Endothelial cell of umbilical vein (primary cell): ENCODE measurements at regions not wholly inside any gene's neighbourhood (a gene's known extent, or its start where the extent isn't known, plus 50 kb on each side); places are given as distances from the start of the nearest gene placed in this dataset.

Source experiments
- BruUV-seq: library from RNA; stranded (reverse); fragments of 400-500 nt; replicated peaks from 2 replicates; lab custom pipeline; 2021; lab: Mats Ljungman, UMichigan
- CTCF ChIA-PET: fragments of 300-600, 350-600 bp; sonication (Branson Sonifier 250); formaldehyde crosslinking; loops from one replicate; lab custom pipeline; 2021; ENCODE audit warnings: antibody characterized with exemption, inconsistent platforms; lab: Charles Lee
- POLR2A ChIA-PET: fragments of 300-600, 350-600 bp; sonication (Branson Sonifier 250); formaldehyde crosslinking; loops from one replicate; lab custom pipeline; 2021; ENCODE audit warnings: antibody characterized with exemption, inconsistent platforms; lab: Charles Lee
- DNase-seq: peaks from one replicate; pipeline ENCODE4 v3.0.0-alpha.2; 2011; ENCODE audit warnings: low read depth, low spot score
- FAIRE-seq: peaks from 2 replicates; lab custom pipeline; 2011; peaks lifted over from hg19 to GRCh38; lab: Jason Lieb, UNC
- H2AFZ ChIP-seq: 2 replicates; pipeline ENCODE4 v1.6.0; 2012; ENCODE audit warnings: low read depth, low read length, control low read depth, inconsistent platforms
- H3K27ac ChIP-seq: 2 replicates; pipeline ENCODE4 v1.5.1; 2011; ENCODE audit warnings: low read depth, mild to moderate bottlenecking, control low read depth, low read length, moderate library complexity; ENCODE audit not compliant: insufficient read depth
- H3K27me3 ChIP-seq, 2 experiments: 2 replicates each; pipeline versions ENCODE4 v1.6.0 to v1.6.1; 2011; ENCODE audit warnings: low read length in 2 of 2, mixed read lengths in 1 of 2; ENCODE audit not compliant: control insufficient read depth in 2 of 2, insufficient read depth in 2 of 2
- H3K36me3 ChIP-seq, 2 experiments: 2 replicates in 1 of 2; 3 replicates in 1 of 2; pipeline ENCODE4 v1.5.1; 2011; ENCODE audit warnings: low read length in 2 of 2, mild to moderate bottlenecking in 1 of 2, moderate library complexity in 1 of 2; ENCODE audit not compliant: control insufficient read depth in 2 of 2, insufficient read depth in 2 of 2; ENCODE audit errors: extremely low read depth in 1 of 2
- H3K4me1 ChIP-seq: 3 replicates; pipeline ENCODE4 v1.5.1; 2011; ENCODE audit warnings: mild to moderate bottlenecking, low read length; ENCODE audit not compliant: control insufficient read depth, insufficient read depth; ENCODE audit errors: extremely low read depth
- H3K4me2 ChIP-seq: 2 replicates; pipeline ENCODE4 v1.6.1; 2011; ENCODE audit warnings: low read length, control low read depth, mixed read lengths; ENCODE audit not compliant: insufficient read depth
- H3K4me3 ChIP-seq, 3 experiments: fragments of 200-600 bp in 1 of 3; sonication (generic), shearing (Covaris generic) in 1 of 3; replicated peaks in 1 of 3; 2 replicates each; pipeline ENCODE4 v1.5.1; 2011 to 2016; ENCODE audit warnings: control low read depth in 3 of 3, low read length in 3 of 3, mild to moderate bottlenecking in 2 of 3, inconsistent platforms in 1 of 3, low read depth in 1 of 3, moderate library complexity in 1 of 3; ENCODE audit not compliant: insufficient read depth in 1 of 3
- H3K79me2 ChIP-seq: 2 replicates; pipeline ENCODE4 v1.6.0; 2012; ENCODE audit warnings: low read length, inconsistent platforms; ENCODE audit not compliant: control insufficient read depth, insufficient read depth
- H3K9ac ChIP-seq: replicated peaks from 2 replicates; pipeline ENCODE3; 2011; ENCODE audit warnings: low read length, control low read depth; ENCODE audit not compliant: insufficient read depth; ENCODE audit errors: extremely low read depth
- H3K9me1 ChIP-seq: replicated peaks from 3 replicates; pipeline ENCODE4 v1.6.0; 2011; ENCODE audit warnings: mild to moderate bottlenecking, low read length; ENCODE audit not compliant: control insufficient read depth, insufficient read depth; ENCODE audit errors: extremely low read depth
- H3K9me3 ChIP-seq: replicated peaks from 2 replicates; pipeline ENCODE4 v1.5.1; 2012; ENCODE audit warnings: low read length, inconsistent platforms; ENCODE audit not compliant: control insufficient read depth, insufficient read depth
- H4K20me1 ChIP-seq: replicated peaks from 2 replicates; pipeline ENCODE3; 2011; ENCODE audit warnings: mild to moderate bottlenecking, low read length; ENCODE audit not compliant: control insufficient read depth, insufficient read depth; ENCODE audit errors: extremely low read depth
- EZH2 ChIP-seq: IDR thresholded peaks from 2 replicates; pipeline ENCODE4 v1.6.1; 2012; ENCODE audit warnings: borderline replicate concordance, low read depth, mild to moderate bottlenecking, moderate library complexity, low read length, inconsistent platforms; ENCODE audit not compliant: severe bottlenecking
- FOS ChIP-seq: IDR thresholded peaks from 2 replicates; pipeline ENCODE4 v1.6.1; 2011; ENCODE audit warnings: mild to moderate bottlenecking, low read length, moderate library complexity, borderline replicate concordance; ENCODE audit not compliant: insufficient read depth
- GATA2 ChIP-seq: IDR thresholded peaks from 2 replicates; pipeline ENCODE4 v1.7.0; 2011; ENCODE audit warnings: low read depth, mild to moderate bottlenecking, moderate library complexity, mixed read lengths, low read length; ENCODE audit not compliant: insufficient read length, insufficient read depth
- JUN ChIP-seq: IDR thresholded peaks from 2 replicates; pipeline ENCODE4 v1.6.1; 2011; ENCODE audit warnings: borderline replicate concordance, low read depth; ENCODE audit not compliant: insufficient read length, insufficient read depth
- MYC ChIP-seq: IDR thresholded peaks from one replicate; pipeline ENCODE4 v1.6.1; 2011; ENCODE audit warnings: mild to moderate bottlenecking, low read depth, low read length
- POLR2A ChIP-seq: IDR thresholded peaks from 2 replicates; pipeline ENCODE4 v1.6.1; 2012; ENCODE audit warnings: low read depth, mild to moderate bottlenecking, control low read depth, low read length
- POLR2AphosphoS5 ChIP-seq: IDR thresholded peaks from 2 replicates; pipeline ENCODE4 v1.6.1; 2012; ENCODE audit warnings: low read depth, mild to moderate bottlenecking, control low read depth, low read length, moderate library complexity; ENCODE audit not compliant: insufficient read depth
- dilution Hi-C: fragments of 300-500 bp; cut with MboI; formaldehyde crosslinking; loops from one replicate; pipeline ENCODE4 v1.15.0; 2019; ENCODE audit warnings: low sequenced_read_pairs; ENCODE audit not compliant: extremely low pct_ligation_motif_present
- intact Hi-C: fragments of 100-400 bp; cut with micrococcal nuclease; formaldehyde crosslinking; loops from one replicate; pipeline ENCODE4 v1.10.0; 2022
- TF ChIP-seq, protein P1 (sequence below): IDR thresholded peaks from 2 replicates; pipeline ENCODE4 v1.6.1; 2011; ENCODE audit not compliant: insufficient read depth, insufficient read length
- TF ChIP-seq, protein P2 (sequence below), 2 donors: IDR thresholded peaks; 1 replicate in 1 of 2; 2 replicates in 1 of 2; pipeline ENCODE4 v1.5.1; 2011; ENCODE audit warnings: low read length in 2 of 2, mild to moderate bottlenecking in 2 of 2, moderate library complexity in 2 of 2, control low read depth in 1 of 2, inconsistent platforms in 1 of 2, low read depth in 1 of 2; ENCODE audit not compliant: insufficient read depth in 1 of 2; ENCODE audit errors: extremely low read depth in 1 of 2

DNA sequence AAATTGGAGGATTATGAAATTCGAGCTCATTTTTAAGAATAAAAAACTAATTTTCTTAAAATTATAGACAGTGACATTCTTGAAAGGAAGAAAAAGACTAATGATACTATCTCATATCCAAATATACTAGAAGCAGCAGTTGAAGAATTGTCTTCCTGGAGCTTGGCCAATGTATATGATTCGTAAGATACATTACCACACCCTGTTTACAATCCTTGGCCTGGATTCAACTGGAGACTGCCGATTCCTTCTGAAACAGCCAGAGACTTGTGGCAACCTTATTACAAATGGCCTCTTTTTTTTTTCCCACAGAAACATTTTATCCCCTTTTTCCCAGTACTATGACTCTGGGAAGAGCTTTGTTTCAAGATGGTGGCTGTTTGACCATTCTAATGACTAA, 571.2 kb upstream of the FAT1 start:
- no peaks in the 10 kb centered on the region for H3K79me2 ChIP-seq
- DNase-seq: no peak
- CTCF ChIA-PET: no interaction called here

More for the DNA sequence above, 571.2 kb upstream of the FAT1 start:
- H3K4me3 ChIP-seq: no peak overlapping the region
- BruUV-seq: no TSS peak
- intact Hi-C loops (no loop called here), dilution Hi-C loops (no loop called here)
- H3K4me2 ChIP-seq: no peak overlapping the region
- no peaks in the 10 kb centered on the region for H3K9me1 ChIP-seq
- no peak overlapping the region for H3K9ac ChIP-seq
- no peak for FAIRE-seq
- peaks cover 1% of the 10 kb centered on the region for H3K9me3 ChIP-seq
- H3K27ac ChIP-seq: no peak overlapping the region
- H3K4me1 ChIP-seq: no peaks in the 10 kb centered on the region
- H4K20me1 ChIP-seq: no peaks in the 10 kb centered on the region
- POLR2A ChIA-PET: no interaction called here
- TF ChIP-seq POLR2A (no peak), EZH2 (no peak), GATA2 (no peak), JUN (no peak), POLR2AphosphoS5 (no peak), MYC (no peak), FOS (no peak)
- TF ChIP-seq, protein P1, sequence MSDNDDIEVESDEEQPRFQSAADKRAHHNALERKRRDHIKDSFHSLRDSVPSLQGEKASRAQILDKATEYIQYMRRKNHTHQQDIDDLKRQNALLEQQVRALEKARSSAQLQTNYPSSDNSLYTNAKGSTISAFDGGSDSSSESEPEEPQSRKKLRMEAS: no peak
- TF ChIP-seq, protein P2, sequence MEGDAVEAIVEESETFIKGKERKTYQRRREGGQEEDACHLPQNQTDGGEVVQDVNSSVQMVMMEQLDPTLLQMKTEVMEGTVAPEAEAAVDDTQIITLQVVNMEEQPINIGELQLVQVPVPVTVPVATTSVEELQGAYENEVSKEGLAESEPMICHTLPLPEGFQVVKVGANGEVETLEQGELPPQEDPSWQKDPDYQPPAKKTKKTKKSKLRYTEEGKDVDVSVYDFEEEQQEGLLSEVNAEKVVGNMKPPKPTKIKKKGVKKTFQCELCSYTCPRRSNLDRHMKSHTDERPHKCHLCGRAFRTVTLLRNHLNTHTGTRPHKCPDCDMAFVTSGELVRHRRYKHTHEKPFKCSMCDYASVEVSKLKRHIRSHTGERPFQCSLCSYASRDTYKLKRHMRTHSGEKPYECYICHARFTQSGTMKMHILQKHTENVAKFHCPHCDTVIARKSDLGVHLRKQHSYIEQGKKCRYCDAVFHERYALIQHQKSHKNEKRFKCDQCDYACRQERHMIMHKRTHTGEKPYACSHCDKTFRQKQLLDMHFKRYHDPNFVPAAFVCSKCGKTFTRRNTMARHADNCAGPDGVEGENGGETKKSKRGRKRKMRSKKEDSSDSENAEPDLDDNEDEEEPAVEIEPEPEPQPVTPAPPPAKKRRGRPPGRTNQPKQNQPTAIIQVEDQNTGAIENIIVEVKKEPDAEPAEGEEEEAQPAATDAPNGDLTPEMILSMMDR (IDR thresholded peaks at IDR 0.05; ENCODE audit: extremely low read depth in 1 of 2, insufficient read depth in 1 of 2, low read depth in 1 of 2, low read length in 2 of 2): no peak
- no peaks in the 10 kb centered on the region for H3K36me3 ChIP-seq
- no peak overlapping the region for H2AFZ ChIP-seq
- no peaks in the 10 kb centered on the region for H3K27me3 ChIP-seq
